ENCODE measurements at regions not wholly inside any gene's neighbourhood (a gene's known extent, or its start where the extent isn't known, plus 50 kb on each side); places are given as distances from the start of the nearest gene placed in this dataset.
"Not testable (repeated sequence)": the region's sequence is repeated elsewhere in the genome, so short reads cannot be mapped to it uniquely, and the experiment has no call there.

DNA sequence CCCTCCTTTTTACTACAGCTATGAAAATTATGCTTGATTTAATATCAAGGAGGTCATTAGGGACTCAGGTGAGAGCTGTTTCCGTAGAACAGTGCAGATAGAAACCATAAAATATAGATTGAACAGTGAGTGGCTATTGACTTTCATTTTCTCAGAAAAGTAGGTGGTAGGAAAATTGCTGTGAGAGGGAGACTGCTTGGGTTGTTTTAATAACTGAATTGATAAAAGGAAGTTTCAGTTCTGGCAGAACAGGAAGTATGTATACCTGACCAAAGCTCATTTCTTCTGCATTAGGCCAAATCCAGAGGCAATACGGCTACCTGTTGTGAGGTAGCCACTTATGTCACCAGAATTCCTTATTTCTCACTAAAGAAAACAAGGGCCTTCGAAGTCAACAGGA, 761.7 kb upstream of the ARRDC3 start:
- no peak overlapping the region for H3K4me3 ChIP-seq (ENCODE audit: low read length in 3 of 3)
- no peak for DNase-seq
- no peak overlapping the region for H3K9ac ChIP-seq (ENCODE audit: low read length in 3 of 3)
- FAIRE-seq, result no peak
- H3K9me3 ChIP-seq (ENCODE audit: control insufficient read depth in 2 of 3, insufficient read depth in 1 of 3, low read length in 3 of 3), result no peaks in the 10 kb centered on the region
- TF ChIP-seq, protein P1, sequence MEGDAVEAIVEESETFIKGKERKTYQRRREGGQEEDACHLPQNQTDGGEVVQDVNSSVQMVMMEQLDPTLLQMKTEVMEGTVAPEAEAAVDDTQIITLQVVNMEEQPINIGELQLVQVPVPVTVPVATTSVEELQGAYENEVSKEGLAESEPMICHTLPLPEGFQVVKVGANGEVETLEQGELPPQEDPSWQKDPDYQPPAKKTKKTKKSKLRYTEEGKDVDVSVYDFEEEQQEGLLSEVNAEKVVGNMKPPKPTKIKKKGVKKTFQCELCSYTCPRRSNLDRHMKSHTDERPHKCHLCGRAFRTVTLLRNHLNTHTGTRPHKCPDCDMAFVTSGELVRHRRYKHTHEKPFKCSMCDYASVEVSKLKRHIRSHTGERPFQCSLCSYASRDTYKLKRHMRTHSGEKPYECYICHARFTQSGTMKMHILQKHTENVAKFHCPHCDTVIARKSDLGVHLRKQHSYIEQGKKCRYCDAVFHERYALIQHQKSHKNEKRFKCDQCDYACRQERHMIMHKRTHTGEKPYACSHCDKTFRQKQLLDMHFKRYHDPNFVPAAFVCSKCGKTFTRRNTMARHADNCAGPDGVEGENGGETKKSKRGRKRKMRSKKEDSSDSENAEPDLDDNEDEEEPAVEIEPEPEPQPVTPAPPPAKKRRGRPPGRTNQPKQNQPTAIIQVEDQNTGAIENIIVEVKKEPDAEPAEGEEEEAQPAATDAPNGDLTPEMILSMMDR (IDR thresholded peaks at IDR 0.05; ENCODE audit: borderline replicate concordance, extremely low read depth, insufficient read depth), result no peak
- no peaks in the 10 kb centered on the region for H3K27me3 ChIP-seq (ENCODE audit: control insufficient read depth, insufficient read depth, low read length)
- intact Hi-C loops (cut with DNase I), result no loop called here
- H3K4me1 ChIP-seq (ENCODE audit: control insufficient read depth in 2 of 3, insufficient read depth in 2 of 3, low read depth in 1 of 3, low read length in 3 of 3), result no peaks in the 10 kb centered on the region
- no peak overlapping the region for H3K27ac ChIP-seq (ENCODE audit: low read depth in 2 of 2, low read length in 2 of 2)
- H3K36me3 ChIP-seq (ENCODE audit: control insufficient read depth in 2 of 3, insufficient read depth in 3 of 3, low read length in 3 of 3), result no peaks in the 10 kb centered on the region

DNA sequence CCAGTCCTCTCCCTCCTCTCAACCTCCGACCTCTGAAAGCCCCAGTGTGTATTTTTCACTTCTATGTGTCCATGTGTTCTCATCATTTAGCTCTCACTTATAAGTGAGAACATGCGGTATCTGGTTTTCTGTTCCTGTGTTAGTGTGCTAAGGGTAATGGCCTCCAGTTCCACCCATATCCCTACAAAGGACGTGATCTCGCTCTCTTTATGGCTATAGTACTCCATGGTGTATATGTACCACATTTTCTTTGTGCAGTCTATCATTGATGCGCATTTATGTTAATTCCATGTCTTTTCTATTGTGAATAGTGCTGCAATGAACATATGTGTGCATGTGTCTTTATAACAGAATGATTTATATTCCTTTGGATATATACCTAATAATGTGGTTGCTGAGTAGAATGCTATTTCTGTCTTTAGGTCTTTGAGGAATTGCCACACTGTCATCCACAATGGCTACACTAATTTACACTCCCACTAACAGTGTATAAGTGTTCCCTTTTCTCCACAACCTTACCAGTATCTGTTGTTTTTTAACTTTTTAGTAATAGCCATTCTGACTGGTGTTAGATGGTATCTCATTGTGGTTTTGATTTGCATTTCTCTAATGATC, 749.3 kb upstream of the ARRDC3 start:
- H3K27ac ChIP-seq (ENCODE audit: low read depth in 2 of 2, low read length in 2 of 2); H3K36me3 ChIP-seq (ENCODE audit: control insufficient read depth in 2 of 3, insufficient read depth in 3 of 3, low read length in 3 of 3); H3K9ac ChIP-seq (ENCODE audit: low read length in 3 of 3); DNase-seq; FAIRE-seq; H3K4me1 ChIP-seq (ENCODE audit: control insufficient read depth in 2 of 3, insufficient read depth in 2 of 3, low read depth in 1 of 3, low read length in 3 of 3); H3K9me3 ChIP-seq (ENCODE audit: control insufficient read depth in 2 of 3, insufficient read depth in 1 of 3, low read length in 3 of 3); intact Hi-C loops (cut with DNase I); H3K4me3 ChIP-seq (ENCODE audit: low read length in 3 of 3); H3K27me3 ChIP-seq (ENCODE audit: control insufficient read depth, insufficient read depth, low read length): not testable (repeated sequence)

DNA sequence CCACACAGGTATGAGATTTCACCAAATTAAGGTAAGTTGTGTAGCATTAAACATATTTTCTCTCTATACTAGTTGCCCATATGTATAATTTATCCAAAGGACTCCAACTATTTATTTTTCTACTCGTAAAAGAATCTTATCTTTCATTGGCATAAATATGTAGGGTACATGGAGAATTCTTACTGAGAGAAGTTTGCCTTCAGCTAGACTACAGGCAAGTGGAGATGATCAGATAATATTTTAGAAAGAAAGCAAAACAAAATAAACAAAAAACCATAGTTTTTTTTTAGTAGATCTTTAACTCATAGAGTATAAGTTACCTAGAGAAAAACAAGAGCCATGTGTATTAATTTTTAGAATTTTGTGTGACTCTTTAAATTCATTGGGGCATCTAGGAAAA, 743.1 kb upstream of the ARRDC3 start:
- TF ChIP-seq, protein P1 (IDR thresholded peaks at IDR 0.05; ENCODE audit: borderline replicate concordance, extremely low read depth, insufficient read depth), result no peak
- Histone ChIP-seq H3K4me1 (ENCODE audit: control insufficient read depth in 2 of 3, insufficient read depth in 2 of 3, low read depth in 1 of 3, low read length in 3 of 3) (no peaks in the 10 kb centered on the region), H3K27ac (ENCODE audit: low read depth in 2 of 2, low read length in 2 of 2) (no peak overlapping the region), H3K36me3 (ENCODE audit: control insufficient read depth in 2 of 3, insufficient read depth in 3 of 3, low read length in 3 of 3) (no peaks in the 10 kb centered on the region), H3K9me3 (ENCODE audit: control insufficient read depth in 2 of 3, insufficient read depth in 1 of 3, low read length in 3 of 3) (no peaks in the 10 kb centered on the region), H3K27me3 (ENCODE audit: control insufficient read depth, insufficient read depth, low read length) (no peaks in the 10 kb centered on the region), H3K4me3 (ENCODE audit: low read length in 3 of 3) (no peak overlapping the region), H3K9ac (ENCODE audit: low read length in 3 of 3) (no peak overlapping the region)
- DNase-seq (no peak), FAIRE-seq (no peak)
- intact Hi-C loops (cut with DNase I), result no loop called here

DNA sequence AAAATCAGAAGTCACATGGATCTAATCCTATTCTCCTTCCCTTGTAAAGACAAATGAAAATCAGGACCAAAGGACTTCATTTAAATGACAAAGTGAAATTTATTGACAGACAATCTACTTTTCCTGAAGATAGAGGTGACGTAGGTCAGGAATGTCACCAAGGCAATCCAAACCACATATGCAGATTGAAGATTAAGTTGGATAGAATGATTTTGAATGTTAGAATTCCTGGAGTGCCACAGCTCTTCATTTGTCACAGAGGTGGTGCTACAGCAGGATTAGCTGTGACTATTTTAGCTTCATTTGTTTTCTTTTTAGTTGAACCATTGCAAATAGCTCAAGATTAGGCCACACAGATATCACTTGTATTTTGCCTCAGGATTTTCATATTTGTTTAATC, 736.0 kb upstream of the ARRDC3 start:
- H3K4me1 ChIP-seq (ENCODE audit: control insufficient read depth in 2 of 3, insufficient read depth in 2 of 3, low read depth in 1 of 3, low read length in 3 of 3), result no peaks in the 10 kb centered on the region
- H3K9ac ChIP-seq (ENCODE audit: low read length in 3 of 3), result no peak overlapping the region
- intact Hi-C loops (cut with DNase I), result no loop called here
- no peak overlapping the region for H3K4me3 ChIP-seq (ENCODE audit: low read length in 3 of 3)
- H3K36me3 ChIP-seq (ENCODE audit: control insufficient read depth in 2 of 3, insufficient read depth in 3 of 3, low read length in 3 of 3), result no peaks in the 10 kb centered on the region
- TF ChIP-seq, protein P1 (IDR thresholded peaks at IDR 0.05; ENCODE audit: borderline replicate concordance, extremely low read depth, insufficient read depth), result no peak
- DNase-seq (no peak), FAIRE-seq (no peak)
- no peak overlapping the region for H3K27ac ChIP-seq (ENCODE audit: low read depth in 2 of 2, low read length in 2 of 2)
- no peaks in the 10 kb centered on the region for H3K27me3 ChIP-seq (ENCODE audit: control insufficient read depth, insufficient read depth, low read length)
- no peaks in the 10 kb centered on the region for H3K9me3 ChIP-seq (ENCODE audit: control insufficient read depth in 2 of 3, insufficient read depth in 1 of 3, low read length in 3 of 3)
